ENCODE measurements at regions not wholly inside any gene's neighbourhood (a gene's known extent, or its start where the extent isn't known, plus 50 kb on each side); places are given as distances from the start of the nearest gene placed in this dataset.

- Mint-ChIP-seq H3K27ac (ENCODE audit: unreplicated experiment) (no peak overlapping the region), H3K36me3 (ENCODE audit: insufficient read depth, unreplicated experiment) (no peaks in the 10 kb centered on the region), H3K4me1 (ENCODE audit: low read depth, unreplicated experiment) (peaks cover 13% of the 10 kb centered on the region), H3K27me3 (ENCODE audit: unreplicated experiment) (no peaks in the 10 kb centered on the region), H3K9me3 (ENCODE audit: low read depth, unreplicated experiment) (no peaks in the 10 kb centered on the region), H3K4me3 (ENCODE audit: low read depth, unreplicated experiment) (no peak overlapping the region)
- no peak for DNase-seq
- intact Hi-C loops (cut with micrococcal nuclease; ENCODE audit: unreplicated experiment): no loop called here
- CTCF ChIA-PET: no interaction called here
- TF ChIP-seq CTCF (IDR thresholded peaks at IDR 0.05; ENCODE audit: unreplicated experiment): no peak
- no TSS peak for BruUV-seq (replicated peaks)
Measured at GRCh38 chr5:99398976-99399375, 470.2 kb upstream of the CHD1 start.

DNA sequence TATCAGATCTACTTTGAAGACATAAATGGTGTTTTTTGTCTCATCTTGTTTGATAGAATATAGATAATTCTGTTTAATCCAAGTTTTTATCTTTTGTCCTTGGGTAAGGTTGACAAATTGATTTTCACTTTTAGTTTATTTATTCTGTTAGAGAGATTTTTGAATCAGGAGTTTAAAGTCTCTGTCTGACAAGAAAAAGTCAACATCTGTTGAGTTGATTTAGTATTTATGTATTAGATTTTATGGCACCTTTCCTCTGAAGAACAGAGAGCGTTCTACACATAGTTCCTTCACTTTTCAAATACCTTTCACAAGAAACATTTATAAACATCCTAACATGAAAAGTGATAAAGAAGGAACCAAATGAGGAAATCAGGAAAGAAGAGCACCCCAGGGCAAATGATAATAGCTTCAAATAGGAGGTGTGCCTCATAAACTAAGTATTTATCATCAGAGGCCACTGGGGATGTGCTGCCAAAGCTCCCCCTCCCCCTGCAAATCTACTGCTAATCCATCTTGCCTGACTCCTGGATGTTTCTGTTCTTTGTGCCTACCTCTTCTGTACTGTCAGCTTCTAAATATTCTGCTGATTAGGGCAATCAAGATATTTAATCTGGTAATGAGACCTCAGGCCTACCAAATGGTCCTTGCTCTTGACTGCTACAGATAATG lies 457.7 kb upstream of the CHD1 start:
- CTCF ChIA-PET: no interaction called here
- no TSS peak for BruUV-seq (replicated peaks)
- no peaks in the 10 kb centered on the region for H3K4me1 Mint-ChIP-seq (ENCODE audit: low read depth, unreplicated experiment)
- H3K27me3 Mint-ChIP-seq (ENCODE audit: unreplicated experiment): no peaks in the 10 kb centered on the region
- no peaks in the 10 kb centered on the region for H3K36me3 Mint-ChIP-seq (ENCODE audit: insufficient read depth, unreplicated experiment)
- TF ChIP-seq CTCF (IDR thresholded peaks at IDR 0.05; ENCODE audit: unreplicated experiment): no peak
- intact Hi-C loops (cut with micrococcal nuclease; ENCODE audit: unreplicated experiment): no loop called here
- no peak for DNase-seq
- H3K27ac Mint-ChIP-seq (ENCODE audit: unreplicated experiment): no peak overlapping the region
- H3K4me3 Mint-ChIP-seq (ENCODE audit: low read depth, unreplicated experiment): no peak overlapping the region
- peaks cover 5% of the 10 kb centered on the region for H3K9me3 Mint-ChIP-seq (ENCODE audit: low read depth, unreplicated experiment)

DNA sequence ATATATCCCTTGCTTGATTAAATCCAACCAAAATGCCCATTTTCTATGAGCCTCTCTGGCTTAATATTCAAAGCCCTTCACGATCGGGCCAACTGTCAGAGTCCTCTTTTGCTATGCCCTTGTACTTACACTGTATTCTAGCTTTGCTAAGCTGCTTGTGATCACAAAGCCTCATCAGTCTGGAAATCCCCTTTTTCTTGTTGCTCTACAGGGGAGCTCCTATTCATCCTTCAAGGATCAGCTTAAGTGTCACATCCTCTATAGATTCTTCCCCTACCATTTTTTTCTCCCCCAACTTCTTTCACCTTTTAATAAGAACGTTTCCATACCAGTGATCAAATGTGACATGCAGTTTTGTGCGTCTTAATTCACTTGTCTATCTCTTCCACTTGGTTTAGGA lies 450.4 kb upstream of the CHD1 start:
- intact Hi-C loops (cut with micrococcal nuclease; ENCODE audit: unreplicated experiment): no loop called here
- DNase-seq: no peak
- no peak overlapping the region for H3K4me3 Mint-ChIP-seq (ENCODE audit: low read depth, unreplicated experiment)
- no peak for TF ChIP-seq CTCF (IDR thresholded peaks at IDR 0.05; ENCODE audit: unreplicated experiment)
- H3K4me1 Mint-ChIP-seq (ENCODE audit: low read depth, unreplicated experiment): no peaks in the 10 kb centered on the region
- H3K27ac Mint-ChIP-seq (ENCODE audit: unreplicated experiment): no peak overlapping the region
- CTCF ChIA-PET: no interaction called here
- H3K27me3 Mint-ChIP-seq (ENCODE audit: unreplicated experiment): no peaks in the 10 kb centered on the region
- no TSS peak for BruUV-seq (replicated peaks)
- peaks cover 4% of the 10 kb centered on the region for H3K9me3 Mint-ChIP-seq (ENCODE audit: low read depth, unreplicated experiment)
- H3K36me3 Mint-ChIP-seq (ENCODE audit: insufficient read depth, unreplicated experiment): no peaks in the 10 kb centered on the region

- H3K27me3 Mint-ChIP-seq (ENCODE audit: unreplicated experiment): no peaks in the 10 kb centered on the region
- intact Hi-C loops (cut with micrococcal nuclease; ENCODE audit: unreplicated experiment): no loop called here
- no peaks in the 10 kb centered on the region for H3K9me3 Mint-ChIP-seq (ENCODE audit: low read depth, unreplicated experiment)
- H3K4me1 Mint-ChIP-seq (ENCODE audit: low read depth, unreplicated experiment): no peaks in the 10 kb centered on the region
- H3K27ac Mint-ChIP-seq (ENCODE audit: unreplicated experiment): no peak overlapping the region
- CTCF ChIA-PET: no interaction called here
- H3K36me3 Mint-ChIP-seq (ENCODE audit: insufficient read depth, unreplicated experiment): no peaks in the 10 kb centered on the region
- no peak for TF ChIP-seq CTCF (IDR thresholded peaks at IDR 0.05; ENCODE audit: unreplicated experiment)
- no peak for DNase-seq
- H3K4me3 Mint-ChIP-seq (ENCODE audit: low read depth, unreplicated experiment): no peak overlapping the region
- BruUV-seq (replicated peaks): no TSS peak
Measured at GRCh38 chr5:99378443-99378842, 449.6 kb upstream of the CHD1 start.
